ENCODE measurements at regions not wholly inside any gene's neighbourhood (a gene's known extent, or its start where the extent isn't known, plus 50 kb on each side); places are given as distances from the start of the nearest gene placed in this dataset.

- no peak for DNase-seq (ENCODE audit: low spot score)
- ATAC-seq (ENCODE audit: low FRiP score), result no peak
- no peak for TF ChIP-seq CTCF (IDR thresholded peaks at IDR 0.05)
Measured at GRCh38 chr13:95485518-95486144, 66.9 kb upstream of the CLDN10 start.

- no peak for TF ChIP-seq CTCF (IDR thresholded peaks at IDR 0.05)
- no peak for ATAC-seq (ENCODE audit: low FRiP score)
- DNase-seq (ENCODE audit: low spot score), result no peak
Measured at GRCh38 chr13:95492044-95492801, 60.3 kb upstream of the CLDN10 start.

DNA sequence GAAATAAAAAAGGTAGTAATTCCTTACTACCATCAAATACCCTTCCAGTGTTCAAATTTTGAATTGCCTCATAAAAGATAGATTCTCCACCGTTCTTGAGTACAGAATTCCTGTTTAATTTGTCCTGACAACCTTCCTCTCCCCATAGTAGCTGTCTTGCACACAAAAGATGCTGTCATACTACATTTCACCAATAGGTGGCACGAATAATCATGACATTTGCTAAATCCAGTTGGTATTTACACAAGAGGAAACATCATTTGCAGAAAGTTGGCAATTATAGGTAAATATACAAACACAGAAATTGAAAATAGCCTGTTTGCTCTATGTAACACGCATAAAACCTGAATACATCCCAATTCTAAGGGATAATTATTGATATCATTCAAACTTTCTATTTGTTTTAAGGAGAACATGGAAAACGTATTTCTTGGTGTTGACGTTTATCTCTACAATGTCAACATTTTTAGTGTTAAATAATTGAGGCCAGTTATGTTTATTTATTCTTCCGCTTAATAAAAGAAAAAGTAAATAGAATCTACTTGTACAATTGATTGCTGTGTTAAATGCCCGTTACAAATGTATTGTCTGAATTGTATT, 58.3 kb upstream of the CLDN10 start:
- TF ChIP-seq CTCF (IDR thresholded peaks at IDR 0.05), result no peak
- DNase-seq (ENCODE audit: low spot score) (no peak), ATAC-seq (ENCODE audit: low FRiP score) (no peak)

DNA sequence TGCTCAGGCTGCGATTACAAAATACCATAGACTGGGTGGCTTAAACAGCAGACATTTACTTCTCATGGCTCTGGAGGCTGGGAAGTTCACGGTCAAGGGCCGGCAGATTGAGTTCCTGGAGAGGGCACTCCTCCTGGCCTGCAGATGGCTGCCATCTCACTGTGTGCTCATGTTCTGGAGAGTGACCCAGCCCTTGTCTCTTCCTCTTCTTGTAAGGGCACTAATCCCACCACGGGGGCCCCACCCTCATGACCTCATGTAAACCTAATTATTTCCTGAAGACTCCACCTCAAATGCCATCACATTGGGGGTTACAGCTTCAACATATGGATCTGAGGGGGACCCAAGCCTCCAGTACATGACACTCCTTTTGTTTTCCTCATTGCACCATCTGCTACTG, 56.0 kb upstream of the CLDN10 start:
- DNase-seq (ENCODE audit: low spot score) (no peak), ATAC-seq (ENCODE audit: low FRiP score) (no peak)
- no peak for TF ChIP-seq CTCF (IDR thresholded peaks at IDR 0.05)

- DNase-seq (ENCODE audit: low spot score) (no peak), ATAC-seq (ENCODE audit: low FRiP score) (no peak)
- no peak for TF ChIP-seq CTCF (IDR thresholded peaks at IDR 0.05)
Measured at GRCh38 chr13:95497381-95497807, 55.1 kb upstream of the CLDN10 start.

DNA sequence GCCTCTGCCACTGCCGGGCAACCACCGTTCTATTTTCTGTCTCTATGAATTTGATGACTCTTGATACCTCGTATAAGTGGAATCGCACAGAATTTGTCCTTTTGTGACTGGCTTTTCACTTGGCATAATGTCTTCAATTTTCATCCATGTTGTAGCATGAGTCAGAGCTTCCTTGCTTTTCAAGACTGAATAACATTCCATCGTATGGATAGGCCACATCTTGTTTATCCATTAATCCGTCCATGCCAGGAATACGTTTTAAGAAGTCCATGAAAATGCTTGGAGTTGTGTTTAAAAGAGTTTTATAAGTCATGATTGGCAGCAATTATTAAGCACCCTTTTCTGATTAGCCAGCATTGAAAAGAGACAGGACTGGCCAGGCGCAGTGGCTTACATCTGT, 53.6 kb upstream of the CLDN10 start:
- ATAC-seq (ENCODE audit: low FRiP score) (no peak), DNase-seq (ENCODE audit: low spot score) (no peak)
- TF ChIP-seq CTCF (IDR thresholded peaks at IDR 0.05), result no peak

Data from omental fat pad (tissue), 3 donors.